ENCODE measurements at regions not wholly inside any gene's neighbourhood (a gene's known extent, or its start where the extent isn't known, plus 50 kb on each side); places are given as distances from the start of the nearest gene placed in this dataset.

DNA sequence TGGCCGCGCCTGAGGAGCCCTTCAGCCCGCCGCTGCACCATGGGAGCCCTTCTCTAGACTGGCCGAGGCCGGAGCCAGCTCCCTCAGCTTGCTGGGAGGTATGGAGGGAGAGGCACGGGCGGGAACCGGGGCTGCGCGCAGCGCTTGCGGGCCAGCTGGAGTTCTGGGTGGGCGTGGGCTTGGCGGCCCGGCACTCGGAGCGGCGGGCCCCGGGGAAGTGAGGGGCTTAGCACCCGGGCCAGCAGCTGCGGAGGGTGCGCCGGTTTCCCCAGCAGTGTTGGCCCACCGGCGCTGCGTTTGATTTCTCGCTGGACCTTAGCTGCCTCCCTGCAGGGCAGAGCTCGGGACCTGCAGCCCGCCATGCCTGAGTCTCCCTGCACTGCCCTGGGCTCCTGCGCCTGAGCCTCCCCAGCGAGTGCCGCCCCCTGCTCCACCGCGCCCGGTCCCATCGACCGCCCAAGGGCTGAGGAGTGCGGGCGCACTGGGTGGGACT is 1890.0 kb upstream of the PCDH20 start:
- Histone ChIP-seq H3K4me3 (no peak overlapping the region), H3K27me3 (replicated peaks in 1 of 2; ENCODE audit: control insufficient read depth in 2 of 2, insufficient read depth in 2 of 2, low read length in 1 of 2) (no peaks in the 10 kb centered on the region), H2AFZ (ENCODE audit: control insufficient read depth, low read depth, low read length) (no peak overlapping the region), H3K4me1 (ENCODE audit: control insufficient read depth, insufficient read depth, low read length) (no peaks in the 10 kb centered on the region), H3K36me3 (ENCODE audit: control insufficient read depth in 2 of 2, insufficient read depth in 2 of 2, low read length in 1 of 2) (no peaks in the 10 kb centered on the region), H3K9ac (ENCODE audit: control insufficient read depth, insufficient read depth, low read length) (no peak overlapping the region), H3K4me2 (ENCODE audit: control insufficient read depth, insufficient read depth) (no peak overlapping the region), H4K20me1 (ENCODE audit: control insufficient read depth, insufficient read depth) (no peaks in the 10 kb centered on the region), H3K79me2 (ENCODE audit: control insufficient read depth, insufficient read depth, low read length) (no peaks in the 10 kb centered on the region), H3K9me3 (replicated peaks; ENCODE audit: control insufficient read depth, insufficient read depth, low read length) (no peaks in the 10 kb centered on the region), H3K27ac (ENCODE audit: control insufficient read depth, insufficient read depth) (no peak overlapping the region)
- RAD21 ChIA-PET (ENCODE audit: unreplicated experiment), result no interaction called here
- CTCF ChIA-PET, result interaction anchor here (0.6 kb wide), 1 partner anchor 40 kb away, joined by 4 read pairs; no protein-coding TSS in a partner anchor
- 83% methylated on average over 27 of the region's 40 CpGs for WGBS (ENCODE audit: insufficient coverage, insufficient replicate concordance, low lambda C conversion rate, missing lambda C conversion rate)
- BruUV-seq (replicated peaks), result no TSS peak
- DNase-seq (ENCODE audit: low read depth, low spot score) (no peak), ATAC-seq (no peak), FAIRE-seq (no peak)
- TF ChIP-seq IRF4 (IDR thresholded peaks at IDR 0.05; ENCODE audit: low read depth, low read length) (no peak), MYC (IDR thresholded peaks at IDR 0.05; ENCODE audit: insufficient read depth, insufficient read length, insufficient replicate concordance, low read length, severe bottlenecking) (no peak), SMARCA5 (IDR thresholded peaks at IDR 0.05) (no peak), CREM (IDR thresholded peaks at IDR 0.05; ENCODE audit: low read depth) (no peak), RFX5 (IDR thresholded peaks at IDR 0.05; ENCODE audit: low read depth, low read length) (no peak), NBN (IDR thresholded peaks at IDR 0.05) (no peak)
- SMC1A ChIA-PET (ENCODE audit: uncharacterized antibody, unreplicated experiment), result no interaction called here
- POLR2A ChIA-PET, result no interaction called here
- intact Hi-C loops (cut with micrococcal nuclease; ENCODE audit: unreplicated experiment) (no loop called here), in situ Hi-C loops (cut with MboI) (no loop called here)

DNA sequence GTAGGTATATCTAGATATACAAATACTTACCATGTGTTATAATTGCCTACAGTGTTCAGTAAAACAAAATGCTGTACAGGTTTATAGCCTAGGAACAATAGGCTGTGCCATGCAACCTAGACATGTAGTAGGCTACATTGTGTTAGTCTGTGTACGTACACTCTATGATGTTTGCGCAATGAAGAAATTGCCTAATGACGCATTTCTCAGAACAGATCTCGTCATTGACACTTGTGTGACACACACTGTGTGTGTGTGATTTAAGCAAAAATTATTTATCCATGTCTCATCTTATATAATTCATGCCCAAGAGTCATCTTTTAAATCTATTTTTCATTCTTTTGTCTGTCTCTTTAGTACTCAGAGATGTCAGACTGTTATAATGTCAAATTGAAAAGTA is 1888.8 kb upstream of the PCDH20 start:
- H3K4me2 ChIP-seq (ENCODE audit: control insufficient read depth, insufficient read depth), result no peak overlapping the region
- ATAC-seq (no peak), DNase-seq (ENCODE audit: low read depth, low spot score) (no peak), FAIRE-seq (no peak)
- H3K9me3 ChIP-seq (replicated peaks; ENCODE audit: control insufficient read depth, insufficient read depth, low read length), result no peaks in the 10 kb centered on the region
- intact Hi-C loops (cut with micrococcal nuclease; ENCODE audit: unreplicated experiment), result no loop called here
- BruUV-seq (replicated peaks), result no TSS peak
- no peaks in the 10 kb centered on the region for H3K79me2 ChIP-seq (ENCODE audit: control insufficient read depth, insufficient read depth, low read length)
- RAD21 ChIA-PET (ENCODE audit: unreplicated experiment), result no interaction called here
- no peaks in the 10 kb centered on the region for H4K20me1 ChIP-seq (ENCODE audit: control insufficient read depth, insufficient read depth)
- 75% methylated on average over 4 of the region's 4 CpGs for WGBS (ENCODE audit: insufficient coverage, insufficient replicate concordance, low lambda C conversion rate, missing lambda C conversion rate)
- no peak overlapping the region for H3K9ac ChIP-seq (ENCODE audit: control insufficient read depth, insufficient read depth, low read length)
- POLR2A ChIA-PET, result no interaction called here
- no peaks in the 10 kb centered on the region for H3K36me3 ChIP-seq (ENCODE audit: control insufficient read depth in 2 of 2, insufficient read depth in 2 of 2, low read length in 1 of 2)
- no peak overlapping the region for H3K4me3 ChIP-seq
- H3K27me3 ChIP-seq (replicated peaks in 1 of 2; ENCODE audit: control insufficient read depth in 2 of 2, insufficient read depth in 2 of 2, low read length in 1 of 2), result no peaks in the 10 kb centered on the region
- CTCF ChIA-PET, result no interaction called here
- SMC1A ChIA-PET (ENCODE audit: uncharacterized antibody, unreplicated experiment), result interaction anchor here (0.6 kb wide), 1 partner anchor 13 kb away, joined by 3 read pairs; no protein-coding TSS in a partner anchor
- H3K27ac ChIP-seq (ENCODE audit: control insufficient read depth, insufficient read depth), result no peak overlapping the region
- H2AFZ ChIP-seq (ENCODE audit: control insufficient read depth, low read depth, low read length), result no peak overlapping the region
- in situ Hi-C loops (cut with MboI), result no loop called here
- H3K4me1 ChIP-seq (ENCODE audit: control insufficient read depth, insufficient read depth, low read length), result no peaks in the 10 kb centered on the region
- TF ChIP-seq SUZ12 (IDR thresholded peaks at IDR 0.05; ENCODE audit: unreplicated experiment) (no peak), ZBTB4 (CRISPR knock-in tag; IDR thresholded peaks at IDR 0.05) (no peak), SMAD1 (IDR thresholded peaks at IDR 0.05; ENCODE audit: low read depth, partially characterized antibody) (no peak), BCL3 (IDR thresholded peaks at IDR 0.05; ENCODE audit: borderline replicate concordance, insufficient read depth, low read depth, low read length, poor library complexity, severe bottlenecking) (no peak), RUNX3 (IDR thresholded peaks at IDR 0.05; ENCODE audit: low read length) (no peak), IKZF2 (IDR thresholded peaks at IDR 0.05) (no peak), RBBP5 (conservative IDR thresholded peaks at IDR 0.05) (no peak), TAF1 (IDR thresholded peaks at IDR 0.05; ENCODE audit: borderline replicate concordance, low read depth, low read length) (no peak), RFX5 (IDR thresholded peaks at IDR 0.05; ENCODE audit: low read depth, low read length) (no peak), EGR1 (IDR thresholded peaks at IDR 0.05; ENCODE audit: borderline replicate concordance in 1 of 2, low read depth in 2 of 2, low read length in 2 of 2) (no peak), MEF2A (IDR thresholded peaks at IDR 0.05; ENCODE audit: insufficient read depth, low read depth, low read length) (no peak)
